ENCODE measurements at regions not wholly inside any gene's neighbourhood (a gene's known extent, or its start where the extent isn't known, plus 50 kb on each side); places are given as distances from the start of the nearest gene placed in this dataset.

DNA sequence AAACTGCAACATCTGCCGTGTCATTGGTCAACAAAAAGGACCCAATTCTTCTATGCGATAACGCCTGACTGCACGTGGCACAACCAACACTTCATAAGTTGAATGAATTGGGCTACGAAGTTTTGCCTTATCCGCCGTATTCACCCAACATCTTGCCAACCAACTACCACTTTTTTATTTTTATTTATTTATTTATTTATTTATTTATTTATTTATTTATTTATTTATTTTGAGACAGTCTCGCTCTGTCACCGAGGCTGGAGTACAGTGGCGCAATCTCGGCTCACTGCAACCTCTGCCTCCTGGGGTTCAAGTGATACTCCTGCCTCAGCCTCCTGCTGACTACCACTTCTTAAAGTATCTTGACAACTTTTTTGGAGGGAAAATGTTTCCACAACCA is 127.4 kb downstream of the RASSF9 start:
- Histone ChIP-seq H3K27me3 (no peaks in the 10 kb centered on the region), H3K36me3 (no peaks in the 10 kb centered on the region), H3K9me3 (no peaks in the 10 kb centered on the region), H3K4me1 (peaks cover 0 to 5% (median 2%) of the 10 kb centered on the region in 4 donors), H3K27ac (no peak overlapping the region), H3K4me3 (no peak overlapping the region)
- no peak for DNase-seq
- intact Hi-C loops (cut with DNase I): no loop called here
- WGBS, 2 donors: 93 to 95% methylated on average over 11 of the region's 11 CpGs
- TF ChIP-seq EP300 (IDR thresholded peaks at IDR 0.05): no peak
- no peak for TF ChIP-seq POLR2A (IDR thresholded peaks at IDR 0.05)
- TF ChIP-seq, protein P1, sequence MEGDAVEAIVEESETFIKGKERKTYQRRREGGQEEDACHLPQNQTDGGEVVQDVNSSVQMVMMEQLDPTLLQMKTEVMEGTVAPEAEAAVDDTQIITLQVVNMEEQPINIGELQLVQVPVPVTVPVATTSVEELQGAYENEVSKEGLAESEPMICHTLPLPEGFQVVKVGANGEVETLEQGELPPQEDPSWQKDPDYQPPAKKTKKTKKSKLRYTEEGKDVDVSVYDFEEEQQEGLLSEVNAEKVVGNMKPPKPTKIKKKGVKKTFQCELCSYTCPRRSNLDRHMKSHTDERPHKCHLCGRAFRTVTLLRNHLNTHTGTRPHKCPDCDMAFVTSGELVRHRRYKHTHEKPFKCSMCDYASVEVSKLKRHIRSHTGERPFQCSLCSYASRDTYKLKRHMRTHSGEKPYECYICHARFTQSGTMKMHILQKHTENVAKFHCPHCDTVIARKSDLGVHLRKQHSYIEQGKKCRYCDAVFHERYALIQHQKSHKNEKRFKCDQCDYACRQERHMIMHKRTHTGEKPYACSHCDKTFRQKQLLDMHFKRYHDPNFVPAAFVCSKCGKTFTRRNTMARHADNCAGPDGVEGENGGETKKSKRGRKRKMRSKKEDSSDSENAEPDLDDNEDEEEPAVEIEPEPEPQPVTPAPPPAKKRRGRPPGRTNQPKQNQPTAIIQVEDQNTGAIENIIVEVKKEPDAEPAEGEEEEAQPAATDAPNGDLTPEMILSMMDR (IDR thresholded peaks at IDR 0.05): no peak
- TF ChIP-seq POLR2AphosphoS5 (IDR thresholded peaks at IDR 0.05): no peak

DNA sequence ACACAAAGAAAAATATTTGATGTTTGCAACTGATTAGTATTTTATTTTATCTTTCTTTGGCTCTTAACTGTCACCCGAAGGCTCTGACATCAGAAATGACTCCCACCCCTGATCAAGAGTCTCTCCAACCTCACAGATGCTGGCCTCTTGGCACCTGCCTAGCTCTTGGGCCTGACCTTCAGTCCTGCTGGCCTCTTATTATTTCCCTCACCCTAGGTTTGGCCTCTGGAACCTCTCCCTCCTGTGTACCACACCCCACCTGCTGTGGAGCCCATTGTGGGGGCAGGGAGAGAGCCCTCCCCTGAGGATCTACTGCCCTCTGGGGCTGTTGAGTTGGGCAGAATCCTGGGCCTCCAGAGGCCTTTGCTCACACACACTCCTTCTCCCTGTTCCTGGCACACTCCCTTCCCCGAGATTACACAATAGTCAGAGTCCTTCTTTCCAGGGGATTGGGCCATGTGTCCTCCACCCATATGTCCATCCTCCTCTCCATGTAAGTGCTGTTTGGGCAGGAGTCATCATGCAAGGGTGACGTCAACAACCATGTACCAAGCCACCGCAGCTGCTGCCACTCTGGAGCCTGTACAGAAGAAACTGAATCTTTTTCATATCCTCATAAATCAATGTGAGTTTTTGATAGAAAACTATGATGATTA is 124.3 kb downstream of the RASSF9 start:
- peak; percentile 80 for DNase-seq
- H3K4me3 ChIP-seq: no peak overlapping the region
- H3K36me3 ChIP-seq: no peaks in the 10 kb centered on the region
- H3K27me3 ChIP-seq: no peaks in the 10 kb centered on the region
- WGBS, 2 donors: 80 to 86% methylated on average over 4 of the region's 4 CpGs
- no peaks in the 10 kb centered on the region for H3K9me3 ChIP-seq
- H3K4me1 ChIP-seq: peaks cover 0 to 5% (median 2%) of the 10 kb centered on the region in 4 donors
- H3K27ac ChIP-seq: peak overlapping the region in 2 of 4 donors; percentile 42 to 43
- TF ChIP-seq POLR2A (IDR thresholded peaks at IDR 0.05) (no peak), POLR2AphosphoS5 (IDR thresholded peaks at IDR 0.05) (peak in 1 of 4 donors; percentile 12)
- intact Hi-C loops (cut with DNase I): no loop called here

DNA sequence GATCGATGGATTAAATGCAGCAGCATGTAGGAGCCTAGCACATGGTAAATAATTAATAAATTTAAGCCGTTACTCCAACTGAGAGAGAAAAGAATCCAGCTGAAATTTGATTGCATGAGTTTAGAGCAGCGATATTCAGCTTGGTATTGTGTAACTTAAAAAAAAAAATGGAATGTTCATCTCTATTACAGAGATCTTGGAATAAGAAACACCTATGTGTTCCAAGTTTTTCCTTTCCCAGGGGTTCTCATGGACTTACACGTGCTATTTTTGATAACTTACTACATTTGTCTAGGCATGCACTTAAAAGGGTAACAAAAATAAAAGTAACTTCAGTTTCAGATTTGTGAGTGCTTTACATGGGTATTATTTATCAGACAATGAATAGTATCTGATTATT is 122.8 kb downstream of the RASSF9 start:
- Histone ChIP-seq H3K9me3 (no peaks in the 10 kb centered on the region), H3K4me3 (no peak overlapping the region), H3K27me3 (no peaks in the 10 kb centered on the region), H3K4me1 (peaks cover 0 to 5% (median 2%) of the 10 kb centered on the region in 4 donors), H3K27ac (peak overlapping the region in 1 of 4 donors; percentile 39), H3K36me3 (no peaks in the 10 kb centered on the region)
- TF ChIP-seq POLR2AphosphoS5 (IDR thresholded peaks at IDR 0.05) (peak in 1 of 4 donors; percentile 16), EP300 (IDR thresholded peaks at IDR 0.05) (no peak), POLR2A (IDR thresholded peaks at IDR 0.05) (no peak)
- TF ChIP-seq, protein P1 (IDR thresholded peaks at IDR 0.05): no peak
- intact Hi-C loops (cut with DNase I): no loop called here
- no peak for DNase-seq
- 59 to 75% methylated on average over 4 of the region's 4 CpGs for WGBS, 2 donors

DNA sequence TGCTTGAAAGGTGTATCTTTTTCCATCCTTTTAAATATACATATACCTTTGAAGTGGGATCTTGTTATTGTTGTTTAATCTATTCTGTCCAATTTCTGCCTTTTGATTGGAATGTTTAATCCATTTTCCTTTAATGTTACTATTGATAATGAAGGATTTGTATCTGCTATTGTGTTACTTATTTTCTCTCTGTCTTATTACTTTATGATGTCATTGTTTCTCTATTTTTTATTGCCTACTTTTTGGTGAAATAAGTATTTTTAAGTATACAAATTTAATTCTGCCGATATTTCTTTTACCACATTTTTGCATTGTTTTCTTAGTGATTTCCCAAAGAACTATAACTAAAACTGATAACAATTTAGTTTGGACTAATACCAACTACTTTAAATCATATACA is 121.8 kb downstream of the RASSF9 start:
- Histone ChIP-seq H3K9me3 (no peaks in the 10 kb centered on the region), H3K4me3 (no peak overlapping the region), H3K4me1 (peaks cover 0 to 5% (median 2%) of the 10 kb centered on the region in 4 donors), H3K27me3 (no peaks in the 10 kb centered on the region), H3K27ac (no peak overlapping the region), H3K36me3 (no peaks in the 10 kb centered on the region)
- intact Hi-C loops (cut with DNase I): no loop called here
- no peak for DNase-seq
- 94 to 98% methylated on average over 1 of the region's 1 CpG for WGBS, 2 donors
- TF ChIP-seq EP300 (IDR thresholded peaks at IDR 0.05) (no peak), POLR2A (IDR thresholded peaks at IDR 0.05) (no peak), POLR2AphosphoS5 (IDR thresholded peaks at IDR 0.05) (no peak)
- TF ChIP-seq, protein P1 (IDR thresholded peaks at IDR 0.05): no peak

DNA sequence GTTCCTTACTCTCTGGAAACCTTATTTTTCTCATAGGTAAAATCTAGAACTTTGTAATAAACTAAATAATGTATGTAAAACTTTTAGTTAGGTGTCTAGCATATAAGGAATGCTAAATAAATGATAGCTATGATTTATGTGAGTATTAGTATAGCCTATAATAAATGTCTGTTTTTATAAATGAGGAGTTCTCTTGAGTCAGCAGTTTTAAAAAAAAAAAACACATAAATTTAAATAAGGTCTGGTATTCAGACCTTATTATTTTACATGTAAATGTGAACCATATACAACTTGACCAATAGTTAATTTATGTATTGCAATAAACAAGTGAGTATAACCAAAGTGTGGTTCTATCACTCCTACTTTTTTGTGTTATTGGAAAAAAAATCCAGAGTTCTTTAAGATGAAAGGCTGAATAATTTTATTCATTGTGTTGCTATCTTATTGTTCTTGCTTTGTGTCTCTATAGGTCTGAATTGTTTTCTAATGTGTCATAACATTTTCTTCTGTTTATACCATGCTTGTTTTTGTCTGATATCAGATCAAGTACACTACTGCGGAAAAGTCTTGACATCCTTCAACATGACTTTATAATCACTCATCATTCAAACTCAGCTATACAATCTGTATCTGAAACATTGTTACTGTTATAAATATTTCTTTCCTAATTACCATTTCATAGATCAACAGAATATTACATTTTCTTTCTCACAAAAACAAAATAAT is 115.7 kb downstream of the RASSF9 start:
- no peaks in the 10 kb centered on the region for H3K4me1 ChIP-seq
- no peak for DNase-seq
- H3K36me3 ChIP-seq: no peaks in the 10 kb centered on the region
- TF ChIP-seq, protein P1 (IDR thresholded peaks at IDR 0.05): no peak
- TF ChIP-seq EP300 (IDR thresholded peaks at IDR 0.05): no peak
- TF ChIP-seq POLR2A (IDR thresholded peaks at IDR 0.05): no peak
- TF ChIP-seq POLR2AphosphoS5 (IDR thresholded peaks at IDR 0.05): no peak
- 97% methylated on average over 1 of the region's 1 CpG for WGBS, 2 donors
- H3K4me3 ChIP-seq: no peak overlapping the region
- H3K27me3 ChIP-seq: no peaks in the 10 kb centered on the region
- intact Hi-C loops (cut with DNase I): no loop called here
- no peaks in the 10 kb centered on the region for H3K9me3 ChIP-seq
- H3K27ac ChIP-seq: no peak overlapping the region

Measured in sigmoid colon (tissue), 6 donors.